Prostate gland (tissue), 2 donors: ENCODE measurements at regions not wholly inside any gene's neighbourhood (a gene's known extent, or its start where the extent isn't known, plus 50 kb on each side); places are given as distances from the start of the nearest gene placed in this dataset.

ENCODE experiments used
- DNase-seq: peaks from one replicate; pipeline ENCODE4 v3.0.0-alpha.2; 2019; ENCODE audit warnings: low spot score
- H3K27ac ChIP-seq, 2 donors: fragments of 200-600 bp; sonication (generic); 2 replicates each; pipeline ENCODE4 v1.5.1; 2017 to 2019
- H3K27me3 ChIP-seq: fragments of 200-600 bp; sonication (generic); replicated peaks from 2 replicates; pipeline ENCODE4 v1.5.1; 2019; ENCODE audit not compliant: insufficient read depth
- H3K36me3 ChIP-seq, 2 donors: fragments of 200-600 bp; sonication (generic); 1 replicate in 1 of 2; 2 replicates in 1 of 2; pipeline versions ENCODE4 v1.5.1 to v1.8.1; 2017 to 2019
- H3K4me1 ChIP-seq: fragments of 200-600 bp; sonication (generic); replicated peaks from 2 replicates; pipeline ENCODE4 v1.5.1; 2019
- H3K4me3 ChIP-seq, 2 donors: fragments of 200-600 bp; sonication (generic); 2 replicates each; pipeline ENCODE4 v1.5.1; 2017 to 2019
- H3K9me3 ChIP-seq: fragments of 200-600 bp; sonication (generic); 2 replicates; pipeline ENCODE4 v1.5.1; 2017
- CTCF ChIP-seq, 4 experiments: fragments of 200-600 bp in 2 of 4; fragments of 450-650 bp in 2 of 4; sonication (generic) in 2 of 4; IDR thresholded peaks; 1 replicate in 3 of 4; 2 replicates in 1 of 4; pipeline ENCODE4 v1.5.1; 2016 to 2019; ENCODE audit warnings: antibody characterized with exemption in 4 of 4, mild to moderate bottlenecking in 2 of 4, moderate library complexity in 2 of 4
- POLR2A ChIP-seq: fragments of 450-650 bp; IDR thresholded peaks from one replicate; pipeline ENCODE4 v1.6.1; 2016; ENCODE audit warnings: antibody characterized with exemption, mild to moderate bottlenecking
- POLR2AphosphoS5 ChIP-seq: sonication (generic); formaldehyde crosslinking; IDR thresholded peaks from one replicate; pipeline ENCODE4 v1.6.1; 2017; ENCODE audit warnings: antibody characterized with exemption
- WGBS: methylation state at CpG from one replicate; pipeline ENCODE4 v1.1.5; 2018; 5-methylcytosine and 5-hydroxymethylcytosine counted together
- intact Hi-C: fragments of 100-400 bp; cut with DNase I; formaldehyde crosslinking; loops from one replicate; pipeline ENCODE4 v1.14.2; 2022

- no peak overlapping the region for H3K4me3 ChIP-seq
- intact Hi-C loops = no loop called here
- no peak overlapping the region for H3K27ac ChIP-seq
- no peak for DNase-seq
- H3K27me3 ChIP-seq = no peaks in the 10 kb centered on the region
- no peaks in the 10 kb centered on the region for H3K36me3 ChIP-seq
- H3K9me3 ChIP-seq = no peaks in the 10 kb centered on the region
- WGBS = 94% methylated on average over 8 of the region's 8 CpGs
- H3K4me1 ChIP-seq = no peaks in the 10 kb centered on the region
- TF ChIP-seq POLR2A (no peak), CTCF (IDR thresholded peaks at IDR 0.05) (no peak), POLR2AphosphoS5 (no peak)
Measured at GRCh38 chr6:3959385-3959784, 110.2 kb downstream of the FAM50B start.

GRCh38 chr6:3960754-3961361 lies 111.7 kb downstream of the FAM50B start:
- Histone ChIP-seq H3K9me3 (no peaks in the 10 kb centered on the region), H3K36me3 (no peaks in the 10 kb centered on the region), H3K4me3 (no peak overlapping the region), H3K27ac (no peak overlapping the region), H3K4me1 (no peaks in the 10 kb centered on the region), H3K27me3 (no peaks in the 10 kb centered on the region)
- intact Hi-C loops = no loop called here
- no peak for DNase-seq
- TF ChIP-seq POLR2AphosphoS5 (no peak), CTCF (IDR thresholded peaks at IDR 0.05) (no peak), POLR2A (no peak)
- 68% methylated on average over 5 of the region's 5 CpGs for WGBS

GRCh38 chr6:3961581-3962215 lies 112.5 kb downstream of the FAM50B start:
- intact Hi-C loops = no loop called here
- H3K4me1 ChIP-seq = no peaks in the 10 kb centered on the region
- H3K36me3 ChIP-seq = no peaks in the 10 kb centered on the region
- no peak overlapping the region for H3K4me3 ChIP-seq
- H3K27ac ChIP-seq = no peak overlapping the region
- DNase-seq = no peak
- no peaks in the 10 kb centered on the region for H3K27me3 ChIP-seq
- no peaks in the 10 kb centered on the region for H3K9me3 ChIP-seq
- WGBS = 86% methylated on average over 7 of the region's 7 CpGs
- no peak for TF ChIP-seq POLR2AphosphoS5
- TF ChIP-seq POLR2A = no peak
- TF ChIP-seq CTCF (IDR thresholded peaks at IDR 0.05) = no peak

- Histone ChIP-seq H3K4me1 (no peaks in the 10 kb centered on the region), H3K4me3 (no peak overlapping the region), H3K27me3 (no peaks in the 10 kb centered on the region), H3K9me3 (no peaks in the 10 kb centered on the region), H3K27ac (no peak overlapping the region), H3K36me3 (no peaks in the 10 kb centered on the region)
- 76% methylated on average over 7 of the region's 7 CpGs for WGBS
- DNase-seq = no peak
- TF ChIP-seq CTCF (IDR thresholded peaks at IDR 0.05) (no peak), POLR2A (no peak), POLR2AphosphoS5 (no peak)
- intact Hi-C loops = no loop called here
Measured at GRCh38 chr6:3962291-3963280, 113.4 kb downstream of the FAM50B start.
